GM12874 (cell line): ENCODE measurements at regions not wholly inside any gene's neighbourhood (a gene's known extent, or its start where the extent isn't known, plus 50 kb on each side); places are given as distances from the start of the nearest gene placed in this dataset.

Experiments
- TF ChIP-seq, protein P1 (sequence below): IDR thresholded peaks from 2 replicates; pipeline ENCODE4 v1.5.1; 2011; ENCODE audit warnings: low read depth, mild to moderate bottlenecking, control low read depth, low read length, moderate library complexity; ENCODE audit not compliant: insufficient read depth

DNA sequence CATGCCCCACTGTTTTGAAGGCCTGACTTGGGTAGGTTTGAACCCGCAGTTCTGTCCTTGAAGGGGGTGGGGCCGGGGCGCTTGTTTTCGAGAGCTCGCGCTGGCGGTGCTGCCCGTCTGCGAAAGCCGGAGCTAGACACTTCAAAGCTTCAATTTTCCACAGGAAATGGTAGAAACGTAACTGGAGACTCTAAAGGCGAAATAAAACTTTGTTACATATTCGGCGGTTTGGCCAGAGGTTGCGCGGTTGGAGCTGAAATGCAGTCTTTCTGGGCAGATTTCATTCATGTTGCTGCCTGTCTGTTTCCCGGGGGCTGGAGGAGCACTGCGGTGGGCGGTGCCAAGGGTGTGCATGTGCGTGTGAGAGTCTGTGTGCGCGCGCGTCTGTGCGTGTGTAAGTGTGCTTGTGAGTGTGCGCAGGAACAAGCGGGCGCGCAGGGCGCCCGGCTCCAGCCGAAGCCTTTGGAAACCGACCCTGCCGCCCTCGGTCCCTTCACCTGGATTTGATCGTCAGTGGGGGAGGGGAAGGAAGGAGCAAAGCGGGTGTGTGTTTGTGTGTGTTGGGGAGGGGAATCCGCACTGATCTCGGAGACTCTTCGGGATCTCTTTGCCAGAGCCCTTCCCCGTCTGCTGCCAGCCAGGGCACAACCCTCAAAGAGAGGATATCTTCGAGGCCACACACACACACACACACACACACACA, 227.7 kb upstream of the CRY1 start:
- TF ChIP-seq, protein P1, sequence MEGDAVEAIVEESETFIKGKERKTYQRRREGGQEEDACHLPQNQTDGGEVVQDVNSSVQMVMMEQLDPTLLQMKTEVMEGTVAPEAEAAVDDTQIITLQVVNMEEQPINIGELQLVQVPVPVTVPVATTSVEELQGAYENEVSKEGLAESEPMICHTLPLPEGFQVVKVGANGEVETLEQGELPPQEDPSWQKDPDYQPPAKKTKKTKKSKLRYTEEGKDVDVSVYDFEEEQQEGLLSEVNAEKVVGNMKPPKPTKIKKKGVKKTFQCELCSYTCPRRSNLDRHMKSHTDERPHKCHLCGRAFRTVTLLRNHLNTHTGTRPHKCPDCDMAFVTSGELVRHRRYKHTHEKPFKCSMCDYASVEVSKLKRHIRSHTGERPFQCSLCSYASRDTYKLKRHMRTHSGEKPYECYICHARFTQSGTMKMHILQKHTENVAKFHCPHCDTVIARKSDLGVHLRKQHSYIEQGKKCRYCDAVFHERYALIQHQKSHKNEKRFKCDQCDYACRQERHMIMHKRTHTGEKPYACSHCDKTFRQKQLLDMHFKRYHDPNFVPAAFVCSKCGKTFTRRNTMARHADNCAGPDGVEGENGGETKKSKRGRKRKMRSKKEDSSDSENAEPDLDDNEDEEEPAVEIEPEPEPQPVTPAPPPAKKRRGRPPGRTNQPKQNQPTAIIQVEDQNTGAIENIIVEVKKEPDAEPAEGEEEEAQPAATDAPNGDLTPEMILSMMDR: no peak

DNA sequence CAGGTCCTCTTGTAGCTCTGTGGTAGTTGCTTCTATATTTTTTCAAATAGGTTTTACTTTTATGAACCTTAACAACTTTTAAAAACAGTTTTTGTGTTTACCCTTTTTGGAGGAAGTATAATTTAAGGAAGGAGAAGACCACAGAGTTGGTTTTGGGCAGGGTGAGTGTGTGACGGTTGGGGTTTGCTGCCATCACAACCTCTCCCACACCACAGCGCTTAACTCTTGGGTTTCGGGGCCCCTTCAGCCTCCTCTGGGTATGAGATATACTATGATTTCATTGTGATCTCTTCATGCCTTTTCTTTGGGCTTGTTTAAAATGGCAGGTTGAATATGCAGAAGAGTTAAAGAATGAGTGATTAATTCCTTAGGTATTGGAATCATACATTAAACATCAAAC, 228.7 kb upstream of the CRY1 start:
- TF ChIP-seq, protein P1: no peak

DNA sequence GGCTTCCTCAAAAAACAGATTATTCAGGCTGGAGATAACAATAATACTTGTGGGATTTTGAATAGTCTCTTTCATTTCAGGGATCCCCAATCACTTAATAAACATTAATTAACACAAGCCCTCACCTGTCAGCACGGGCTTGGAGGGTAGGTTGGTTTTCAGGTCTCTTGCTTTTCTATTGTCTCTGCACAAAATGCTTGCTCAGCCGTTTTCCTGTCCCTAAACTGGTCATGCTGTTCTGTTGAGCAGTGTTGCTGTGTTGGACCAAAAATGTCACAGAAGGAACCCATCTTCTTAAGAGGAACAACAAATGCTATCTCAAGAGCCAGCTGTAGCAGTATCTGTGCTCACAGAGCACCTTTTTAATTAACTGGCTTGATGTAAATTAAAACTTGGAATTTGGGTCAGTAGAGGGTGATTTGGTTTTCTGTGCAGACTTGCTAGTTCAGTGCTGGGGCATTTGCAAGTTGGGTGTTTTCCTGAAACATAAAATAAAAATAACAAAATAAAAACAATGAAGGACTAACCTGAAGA, 231.8 kb upstream of the CRY1 start:
- TF ChIP-seq, protein P1: no peak

DNA sequence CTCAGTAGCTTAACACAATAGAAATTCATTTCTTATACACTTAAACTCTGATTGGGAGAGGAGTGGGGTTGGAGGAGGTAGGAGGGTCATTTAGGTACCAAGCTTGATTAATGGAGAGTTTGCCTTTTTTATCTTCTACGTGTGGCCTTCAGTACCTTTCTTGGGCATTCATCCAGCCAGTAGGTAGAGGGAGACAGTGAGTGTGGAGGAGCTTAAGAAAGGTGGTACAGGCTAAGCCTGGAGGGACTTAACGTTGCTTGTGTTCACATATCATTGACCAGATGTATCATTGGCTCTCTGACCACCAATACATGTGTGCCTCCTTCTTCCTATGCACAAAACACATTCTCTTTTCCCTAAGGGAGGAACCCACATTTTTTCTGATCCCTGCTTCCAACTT, 232.9 kb upstream of the CRY1 start:
- TF ChIP-seq, protein P1: no peak

DNA sequence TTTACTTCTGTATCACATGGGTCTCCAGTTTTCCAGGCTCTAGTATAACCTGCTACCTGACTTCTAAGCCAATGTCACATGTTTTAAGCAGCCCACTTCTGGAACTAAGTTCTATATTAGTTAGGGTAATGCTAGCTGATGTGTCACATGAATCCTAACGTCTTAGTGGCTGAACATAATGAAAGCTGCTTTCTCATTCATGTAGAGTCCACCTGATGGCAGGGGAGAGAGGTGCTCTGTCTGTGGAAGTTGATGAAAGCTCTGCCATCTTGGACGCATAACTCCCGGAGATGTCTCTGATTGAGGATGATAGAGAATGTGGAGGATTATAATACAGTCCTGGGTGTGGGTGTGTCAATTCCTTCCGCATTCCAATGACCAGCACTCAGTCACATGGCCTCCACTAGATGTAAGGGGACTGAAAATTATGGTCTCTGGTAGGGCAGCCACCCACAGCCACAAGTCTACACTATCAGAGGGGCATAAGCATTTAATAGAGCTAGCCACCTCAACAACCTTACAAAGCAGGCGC, 234.4 kb upstream of the CRY1 start:
- TF ChIP-seq, protein P1: no peak

DNA sequence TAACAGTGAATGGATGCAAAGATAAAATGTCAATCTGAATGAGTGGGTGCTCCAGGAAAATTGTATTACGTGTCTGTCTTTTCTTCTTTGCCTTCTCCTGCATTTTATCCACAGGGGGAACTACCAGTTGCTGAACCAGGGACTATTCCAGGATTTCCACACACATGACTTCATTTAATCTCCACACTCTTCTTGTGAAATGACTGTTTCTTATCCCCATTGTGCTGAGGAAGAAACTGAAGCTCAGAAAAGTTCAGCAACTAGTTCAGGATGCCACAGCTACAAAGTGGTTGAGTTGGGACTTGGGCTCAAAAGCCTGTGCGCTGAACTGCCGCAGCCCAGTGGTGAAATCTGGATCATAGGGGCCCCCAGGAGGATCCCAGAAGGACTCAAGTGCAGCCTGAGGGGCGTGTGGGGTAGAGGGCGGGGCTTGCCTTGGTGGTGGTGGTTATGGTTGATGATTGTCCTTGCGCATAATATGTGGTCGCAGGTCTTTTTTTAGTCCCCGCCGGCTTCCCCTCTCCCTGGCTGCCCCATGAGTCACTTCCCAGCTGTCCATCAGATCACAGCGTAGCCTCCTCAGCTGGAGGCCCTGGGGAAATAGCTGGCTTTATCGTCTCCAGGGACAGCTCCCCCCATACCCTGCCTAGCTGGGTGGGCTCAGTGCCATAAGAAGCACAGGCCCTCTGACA, 235.2 kb upstream of the CRY1 start:
- TF ChIP-seq, protein P1: no peak

DNA sequence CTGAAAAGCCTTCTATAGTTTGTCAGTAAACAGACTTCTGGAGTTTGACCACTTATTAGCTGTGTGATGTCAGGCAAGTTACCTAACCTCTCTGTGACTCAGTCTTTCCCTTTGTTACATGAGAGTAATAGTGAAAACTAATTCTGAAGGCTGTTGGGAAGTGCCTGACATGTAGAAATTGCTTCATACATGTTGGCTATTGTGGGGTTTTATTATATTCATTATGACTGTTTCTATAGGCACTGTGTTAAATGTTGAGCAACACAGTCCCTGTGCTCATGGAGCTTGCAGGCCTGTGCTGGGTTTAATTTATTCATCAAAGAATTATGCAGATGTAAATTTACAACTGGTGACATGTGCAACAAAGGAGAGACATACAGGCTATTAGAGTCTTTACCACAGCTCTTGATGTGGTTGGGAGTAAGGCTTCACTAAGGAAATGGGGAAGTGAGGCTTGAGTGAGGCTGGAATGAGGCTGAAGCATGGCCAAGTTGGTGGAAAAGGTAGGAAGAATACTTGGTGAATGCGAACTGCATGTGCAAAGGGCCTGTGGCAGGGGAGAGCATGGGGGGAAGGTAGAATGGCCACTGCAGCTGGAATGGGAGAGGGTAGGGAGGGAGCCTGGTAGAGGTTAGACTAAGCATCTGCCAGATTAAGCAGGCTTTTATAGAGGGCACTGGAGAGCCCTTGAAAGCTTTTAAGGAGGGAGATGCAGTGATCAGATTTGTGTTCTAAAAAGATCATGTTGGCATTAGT, 236.4 kb upstream of the CRY1 start:
- TF ChIP-seq, protein P1: no peak
